K562 (cell line): ENCODE measurements at regions not wholly inside any gene's neighbourhood (a gene's known extent, or its start where the extent isn't known, plus 50 kb on each side); places are given as distances from the start of the nearest gene placed in this dataset.

ENCODE experiments used
- ATAC-seq: fragments of 200-7000 bp; cut with Tn5 transposase; 3 replicates; pipeline ENCODE4 v1.9.1; 2020; ENCODE audit warnings: moderate library complexity
- BruUV-seq: library from RNA; stranded (reverse); fragments of 400-500 nt; replicated peaks from 2 replicates; lab custom pipeline; 2021; lab: Mats Ljungman, UMichigan
- CTCF ChIA-PET: fragments of 300-600 bp; formaldehyde crosslinking; extraction: SDS; loops from one replicate; lab custom pipeline; 2021; ENCODE audit warnings: low intra/inter-chr PET ratio; lab: Yijun Ruan, JAX
- POLR2A ChIA-PET: fragments of 300-600, 350-650 bp; sonication (Branson Sonifier 250); formaldehyde crosslinking; extraction: SDS; loops from one replicate; lab custom pipeline; 2021; ENCODE audit warnings: antibody characterized with exemption, inconsistent platforms; lab: Yijun Ruan, JAX
- DNase-seq, 4 experiments: peaks; one replicate each; pipeline versions ENCODE4 v3.0.0 to v3.0.0-alpha.2; 2011 to 2018; ENCODE audit warnings: low spot score in 3 of 4, mixed read lengths in 3 of 4; ENCODE audit errors: extremely low read depth in 1 of 4
- FAIRE-seq: peaks from 2 replicates; lab custom pipeline; 2011; peaks lifted over from hg19 to GRCh38; lab: Jason Lieb, UNC
- H2AFZ ChIP-seq: 2 replicates; pipeline ENCODE4 v1.6.0; 2011; ENCODE audit warnings: low read depth, low read length, control low read depth, inconsistent platforms
- H3K27ac ChIP-seq: fragments of 200-600 bp; 3 replicates; pipeline ENCODE4 v1.8.0; 2011; ENCODE audit warnings: low read depth, mild to moderate bottlenecking, control low read depth, inconsistent platforms, low read length, moderate library complexity, mixed read lengths; ENCODE audit errors: extremely low read depth
- H3K27me3 ChIP-seq, 2 experiments: fragments of 300-600 bp in 1 of 2; 2 replicates in 1 of 2; 3 replicates in 1 of 2; pipeline versions ENCODE4 v1.6.0 to v1.8.0; 2011; ENCODE audit warnings: inconsistent platforms in 2 of 2, low read length in 2 of 2, mild to moderate bottlenecking in 1 of 2, mixed read lengths in 1 of 2, moderate library complexity in 1 of 2; ENCODE audit not compliant: control insufficient read depth in 2 of 2, insufficient read depth in 2 of 2
- H3K36me3 ChIP-seq: fragments of 300-600 bp; 3 replicates; pipeline ENCODE4 v1.8.0; 2011; ENCODE audit warnings: mild to moderate bottlenecking, low read length, inconsistent platforms; ENCODE audit not compliant: control insufficient read depth, insufficient read depth
- H3K4me1 ChIP-seq, 2 experiments: fragments of 200-600 bp in 1 of 2; replicated peaks in 1 of 2; 2 replicates in 1 of 2; 3 replicates in 1 of 2; pipeline versions ENCODE4 v1.5.1 to v1.8.0; 2011; ENCODE audit warnings: inconsistent platforms in 2 of 2, low read length in 2 of 2, mild to moderate bottlenecking in 1 of 2, mixed read lengths in 1 of 2, moderate library complexity in 1 of 2; ENCODE audit not compliant: control insufficient read depth in 2 of 2, insufficient read depth in 2 of 2
- H3K4me2 ChIP-seq: 2 replicates; pipeline ENCODE4 v1.6.1; 2011; ENCODE audit warnings: low read length, control low read depth, inconsistent platforms, mixed read lengths; ENCODE audit not compliant: insufficient read depth
- H3K4me3 ChIP-seq: fragments of 200-600 bp; sonication (generic), shearing (Covaris generic); 2 replicates; pipeline ENCODE4 v1.5.1; 2016; ENCODE audit warnings: control low read depth, inconsistent platforms
- H3K79me2 ChIP-seq: fragments of 200-600 bp; 3 replicates; pipeline ENCODE4 v1.8.0; 2011; ENCODE audit warnings: low read length, inconsistent platforms; ENCODE audit not compliant: control insufficient read depth, insufficient read depth
- H3K9ac ChIP-seq, 2 experiments: 2 replicates each; pipeline versions ENCODE4 v1.6.0 to v1.6.1; 2011; ENCODE audit warnings: low read depth in 2 of 2, low read length in 2 of 2, control low read depth in 1 of 2, inconsistent platforms in 1 of 2, mild to moderate bottlenecking in 1 of 2, mixed read lengths in 1 of 2; ENCODE audit not compliant: insufficient read depth in 1 of 2
- H3K9me1 ChIP-seq: one replicate; pipeline ENCODE4 v1.6.0; 2011; ENCODE audit warnings: inconsistent platforms, mild to moderate bottlenecking, low read length, moderate library complexity; ENCODE audit not compliant: control insufficient read depth, insufficient read depth
- H3K9me3 ChIP-seq: replicated peaks from 2 replicates; pipeline ENCODE4 v1.5.1; 2011; ENCODE audit warnings: low read depth, low read length, inconsistent platforms; ENCODE audit not compliant: control insufficient read depth, insufficient read depth
- H4K20me1 ChIP-seq: replicated peaks from 2 replicates; pipeline ENCODE4 v1.6.1; 2011; ENCODE audit warnings: low read length, inconsistent platforms, mixed read lengths; ENCODE audit not compliant: control insufficient read depth, insufficient read depth
- CHD1 ChIP-seq: fragments of 200-600 bp; sonication (generic); IDR thresholded peaks from one replicate; pipeline ENCODE4 v1.6.1; 2012; ENCODE audit warnings: mild to moderate bottlenecking, moderate library complexity, low read length, inconsistent platforms
- ZFP30 ChIP-seq: fragments of 250-450 bp; sonication (Bioruptor Pico); IDR thresholded peaks from 2 replicates; pipeline ENCODE4 v1.8.0; 2022; ENCODE audit warnings: moderate library complexity, mild to moderate bottlenecking, inconsistent platforms, borderline replicate concordance
- ZNF232 ChIP-seq: sonication (generic); formaldehyde crosslinking; IDR thresholded peaks from 2 replicates; pipeline ENCODE4 v1.8.0; 2022; ENCODE audit warnings: mild to moderate bottlenecking, missing genetic modification reagents
- WGBS: fragments of 100-300 bp; shearing (Covaris generic); methylation state at CpG from one replicate; pipeline ENCODE4 v1.1.6; 2016; ENCODE audit warnings: low coverage, mixed read lengths; ENCODE audit not compliant: insufficient coverage; ENCODE audit errors: missing lambda C conversion rate; 5-methylcytosine and 5-hydroxymethylcytosine counted together
- in situ Hi-C: fragments of 300-500 bp; cut with MboI; formaldehyde crosslinking; loops from 4 replicates; pipeline ENCODE4 v1.15.0; 2018; ENCODE audit warnings: inconsistent platforms, mixed read lengths
- intact Hi-C: fragments of 100-400 bp; cut with micrococcal nuclease; formaldehyde crosslinking; loops from 2 replicates; pipeline ENCODE4 v1.14.2; 2022
- TF ChIP-seq, protein P1 (sequence below): fragments of 250-450 bp; sonication (Bioruptor Pico); IDR thresholded peaks from 2 replicates; pipeline ENCODE4 v1.8.0; 2021; ENCODE audit warnings: mild to moderate bottlenecking, moderate library complexity

DNA sequence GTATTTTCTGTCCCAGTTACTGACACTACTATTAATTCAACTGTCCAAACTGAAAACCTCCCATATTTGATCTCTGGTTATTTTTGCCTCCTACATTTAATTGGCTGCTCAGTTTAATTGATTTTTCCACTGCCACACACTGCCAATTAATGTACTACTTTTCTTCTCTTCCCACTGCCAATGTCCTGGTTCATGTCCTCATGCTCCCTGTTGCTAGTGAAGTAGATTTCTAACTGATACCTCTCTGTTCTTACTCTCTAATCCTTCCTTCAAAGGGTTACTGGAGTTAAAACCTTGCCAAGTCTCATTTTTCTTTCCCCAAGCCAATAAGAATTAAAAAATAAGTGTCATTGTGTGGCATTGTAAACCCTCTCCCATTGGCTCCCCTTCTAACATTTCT lies 440.6 kb upstream of the JAG1 start:
- Histone ChIP-seq H3K4me3 (no peak overlapping the region), H3K4me2 (no peak overlapping the region), H4K20me1 (no peaks in the 10 kb centered on the region), H3K27me3 (no peaks in the 10 kb centered on the region), H3K9ac (no peak overlapping the region), H3K4me1 (no peaks in the 10 kb centered on the region), H3K36me3 (no peaks in the 10 kb centered on the region), H3K9me3 (no peaks in the 10 kb centered on the region), H2AFZ (no peak overlapping the region), H3K27ac (no peak overlapping the region), H3K9me1 (no peaks in the 10 kb centered on the region), H3K79me2 (no peaks in the 10 kb centered on the region)
- FAIRE-seq (no peak), DNase-seq (no peak), ATAC-seq (no peak)
- ChIA-PET POLR2A (no interaction called here), CTCF (no interaction called here)
- in situ Hi-C loops: no loop called here
- intact Hi-C loops: no loop called here
- no TSS peak for BruUV-seq
- TF ChIP-seq, protein P1, sequence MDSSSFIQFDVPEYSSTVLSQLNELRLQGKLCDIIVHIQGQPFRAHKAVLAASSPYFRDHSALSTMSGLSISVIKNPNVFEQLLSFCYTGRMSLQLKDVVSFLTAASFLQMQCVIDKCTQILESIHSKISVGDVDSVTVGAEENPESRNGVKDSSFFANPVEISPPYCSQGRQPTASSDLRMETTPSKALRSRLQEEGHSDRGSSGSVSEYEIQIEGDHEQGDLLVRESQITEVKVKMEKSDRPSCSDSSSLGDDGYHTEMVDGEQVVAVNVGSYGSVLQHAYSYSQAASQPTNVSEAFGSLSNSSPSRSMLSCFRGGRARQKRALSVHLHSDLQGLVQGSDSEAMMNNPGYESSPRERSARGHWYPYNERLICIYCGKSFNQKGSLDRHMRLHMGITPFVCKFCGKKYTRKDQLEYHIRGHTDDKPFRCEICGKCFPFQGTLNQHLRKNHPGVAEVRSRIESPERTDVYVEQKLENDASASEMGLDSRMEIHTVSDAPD (CRISPR knock-in tag): no peak
- no peak for TF ChIP-seq CHD1
- TF ChIP-seq, all 486 proteins: peak for 0

DNA sequence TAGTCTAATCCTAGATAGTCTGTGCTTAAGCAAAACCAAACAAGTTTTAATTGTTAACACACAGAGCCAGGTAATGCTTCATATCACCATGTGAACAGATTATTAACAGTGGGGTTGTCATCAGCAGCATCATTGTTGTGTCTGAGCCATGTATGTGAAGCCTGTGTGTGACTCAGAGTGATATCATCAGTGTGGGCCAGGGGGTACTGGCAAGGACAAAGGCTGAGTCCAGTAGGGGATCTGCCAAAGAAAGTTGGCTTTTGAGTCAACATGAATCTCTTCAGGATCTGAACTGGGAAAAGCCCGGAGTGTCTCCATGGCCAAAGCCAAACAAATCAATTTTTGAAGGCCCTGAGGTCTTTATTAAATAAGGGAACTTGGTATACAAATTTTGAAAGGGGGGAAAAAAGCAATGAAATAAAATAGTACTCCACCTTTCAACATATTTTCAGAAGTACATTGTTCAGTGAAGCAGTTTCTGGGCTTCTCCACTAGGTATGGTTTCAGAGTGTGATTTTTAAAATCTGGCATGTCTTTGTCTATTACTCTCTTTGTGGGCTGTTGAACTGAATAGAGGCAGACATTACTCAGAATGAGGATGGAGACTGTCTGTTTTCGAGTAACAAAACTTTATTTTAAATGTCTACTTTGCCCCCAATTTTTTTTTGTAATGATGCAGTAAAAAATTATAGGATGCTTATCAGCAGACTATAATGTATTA lies 444.2 kb upstream of the JAG1 start:
- DNase-seq (no peak), FAIRE-seq (no peak), ATAC-seq (no peak)
- POLR2A ChIA-PET: no interaction called here
- H3K9ac ChIP-seq: no peak overlapping the region
- CTCF ChIA-PET: no interaction called here
- H3K36me3 ChIP-seq: no peaks in the 10 kb centered on the region
- intact Hi-C loops (no loop called here), in situ Hi-C loops (no loop called here)
- no peaks in the 10 kb centered on the region for H3K4me1 ChIP-seq
- H3K27ac ChIP-seq: no peak overlapping the region
- H3K79me2 ChIP-seq: no peaks in the 10 kb centered on the region
- no peak for TF ChIP-seq ZNF232
- no peak for TF ChIP-seq ZFP30
- 0% methylated on average over 1 of the region's 2 CpGs for WGBS
- H3K9me3 ChIP-seq: no peaks in the 10 kb centered on the region
- BruUV-seq: no TSS peak
- no peak overlapping the region for H3K4me3 ChIP-seq
- no peak overlapping the region for H2AFZ ChIP-seq
- no peak overlapping the region for H3K4me2 ChIP-seq
- no peaks in the 10 kb centered on the region for H3K27me3 ChIP-seq
- H4K20me1 ChIP-seq: no peaks in the 10 kb centered on the region
- H3K9me1 ChIP-seq: no peaks in the 10 kb centered on the region
